Activated naive CD4-positive, alpha-beta T cell treated with anti-CD3 and anti-CD28 coated beads for 36 hours (primary cell): ENCODE measurements at regions not wholly inside any gene's neighbourhood (a gene's known extent, or its start where the extent isn't known, plus 50 kb on each side); places are given as distances from the start of the nearest gene placed in this dataset.

Experiments used
- CTCF ChIA-PET: fragments of 350-600 bp; sonication (Branson Sonifier 250); formaldehyde crosslinking; loops from one replicate; lab custom pipeline; 2021; ENCODE audit warnings: antibody characterized with exemption; lab: Charles Lee
- DNase-seq: peaks from one replicate; pipeline ENCODE4 v3.0.0-alpha.2; 2020
- H3K27ac Mint-ChIP-seq: one replicate; pipeline ENCODE4 v1.8.0; 2021; ENCODE audit warnings: mild to moderate bottlenecking, mixed read lengths
- H3K27me3 Mint-ChIP-seq: one replicate; pipeline ENCODE4 v1.8.0; 2021; ENCODE audit warnings: low read depth, mixed read lengths
- H3K36me3 Mint-ChIP-seq: one replicate; pipeline ENCODE4 v1.8.0; 2021; ENCODE audit warnings: low read depth, mixed read lengths
- H3K4me1 Mint-ChIP-seq: one replicate; pipeline ENCODE4 v1.8.0; 2021; ENCODE audit warnings: low read depth, mixed read lengths
- H3K4me3 Mint-ChIP-seq: one replicate; pipeline ENCODE4 v1.8.0; 2021; ENCODE audit warnings: mild to moderate bottlenecking, moderate library complexity, mixed read lengths
- H3K9me3 Mint-ChIP-seq: one replicate; pipeline ENCODE4 v1.8.0; 2021; ENCODE audit warnings: mixed read lengths
- intact Hi-C: fragments of 100-400 bp; cut with micrococcal nuclease; formaldehyde crosslinking; loops from one replicate; pipeline ENCODE4 v1.15.1; 2023

- Mint-ChIP-seq H3K27me3 (peaks cover 2% of the 10 kb centered on the region), H3K4me1 (no peaks in the 10 kb centered on the region), H3K36me3 (no peaks in the 10 kb centered on the region), H3K9me3 (no peaks in the 10 kb centered on the region), H3K27ac (no peak overlapping the region), H3K4me3 (no peak overlapping the region)
- no peak for DNase-seq
- intact Hi-C loops = no loop called here
- CTCF ChIA-PET = no interaction called here
Observed at GRCh38 chr2:240298117-240298790, 137.2 kb upstream of the GPC1 start.

- H3K27me3 Mint-ChIP-seq = peaks cover 2% of the 10 kb centered on the region
- H3K4me1 Mint-ChIP-seq = no peaks in the 10 kb centered on the region
- H3K36me3 Mint-ChIP-seq = no peaks in the 10 kb centered on the region
- CTCF ChIA-PET = no interaction called here
- H3K27ac Mint-ChIP-seq = no peak overlapping the region
- intact Hi-C loops = no loop called here
- no peaks in the 10 kb centered on the region for H3K9me3 Mint-ChIP-seq
- no peak for DNase-seq
- H3K4me3 Mint-ChIP-seq = no peak overlapping the region
Observed at GRCh38 chr2:240298803-240299709, 136.4 kb upstream of the GPC1 start.

GRCh38 chr2:240299710-240300068, 135.8 kb upstream of the GPC1 start:
- no peaks in the 10 kb centered on the region for H3K36me3 Mint-ChIP-seq
- no peaks in the 10 kb centered on the region for H3K9me3 Mint-ChIP-seq
- peaks cover 2% of the 10 kb centered on the region for H3K27me3 Mint-ChIP-seq
- H3K4me3 Mint-ChIP-seq = no peak overlapping the region
- no peaks in the 10 kb centered on the region for H3K4me1 Mint-ChIP-seq
- no peak for DNase-seq
- CTCF ChIA-PET = interaction anchor here (0.7 kb wide), 1 partner anchor 30 kb away, joined by 4 read pairs; no protein-coding TSS in a partner anchor
- intact Hi-C loops = no loop called here
- no peak overlapping the region for H3K27ac Mint-ChIP-seq

- Mint-ChIP-seq H3K27me3 (peaks cover 2% of the 10 kb centered on the region), H3K4me1 (no peaks in the 10 kb centered on the region), H3K27ac (no peak overlapping the region), H3K9me3 (no peaks in the 10 kb centered on the region), H3K4me3 (no peak overlapping the region), H3K36me3 (no peaks in the 10 kb centered on the region)
- no peak for DNase-seq
- intact Hi-C loops = no loop called here
- CTCF ChIA-PET = interaction anchor here (0.7 to 0.8 kb wide), 2 partner anchors 29 to 56 kb away, joined by 3 to 4 read pairs; no protein-coding TSS in a partner anchor
Observed at GRCh38 chr2:240300261-240300821, 135.1 kb upstream of the GPC1 start.

- no peak for DNase-seq
- Mint-ChIP-seq H3K27ac (no peak overlapping the region), H3K9me3 (no peaks in the 10 kb centered on the region), H3K36me3 (no peaks in the 10 kb centered on the region), H3K27me3 (peaks cover 2% of the 10 kb centered on the region), H3K4me3 (no peak overlapping the region), H3K4me1 (no peaks in the 10 kb centered on the region)
- intact Hi-C loops = no loop called here
- CTCF ChIA-PET = interaction anchor here (0.8 kb wide), 1 partner anchor 56 kb away, joined by 3 read pairs; no protein-coding TSS in a partner anchor
Observed at GRCh38 chr2:240300840-240301239, 134.6 kb upstream of the GPC1 start.

GRCh38 chr2:240301256-240301795, 134.1 kb upstream of the GPC1 start:
- H3K4me1 Mint-ChIP-seq = no peaks in the 10 kb centered on the region
- no peaks in the 10 kb centered on the region for H3K9me3 Mint-ChIP-seq
- CTCF ChIA-PET = no interaction called here
- H3K4me3 Mint-ChIP-seq = no peak overlapping the region
- H3K27ac Mint-ChIP-seq = no peak overlapping the region
- peaks cover 2% of the 10 kb centered on the region for H3K27me3 Mint-ChIP-seq
- no peak for DNase-seq
- intact Hi-C loops = no loop called here
- no peaks in the 10 kb centered on the region for H3K36me3 Mint-ChIP-seq

GRCh38 chr2:240302041-240302440, 133.4 kb upstream of the GPC1 start:
- CTCF ChIA-PET = no interaction called here
- no peaks in the 10 kb centered on the region for H3K36me3 Mint-ChIP-seq
- H3K27ac Mint-ChIP-seq = no peak overlapping the region
- no peak overlapping the region for H3K4me3 Mint-ChIP-seq
- intact Hi-C loops = no loop called here
- H3K27me3 Mint-ChIP-seq = peaks cover 2% of the 10 kb centered on the region
- no peaks in the 10 kb centered on the region for H3K4me1 Mint-ChIP-seq
- H3K9me3 Mint-ChIP-seq = no peaks in the 10 kb centered on the region
- no peak for DNase-seq

- no peaks in the 10 kb centered on the region for H3K4me1 Mint-ChIP-seq
- peaks cover 2% of the 10 kb centered on the region for H3K27me3 Mint-ChIP-seq
- no peak for DNase-seq
- CTCF ChIA-PET = no interaction called here
- H3K9me3 Mint-ChIP-seq = no peaks in the 10 kb centered on the region
- H3K27ac Mint-ChIP-seq = no peak overlapping the region
- H3K36me3 Mint-ChIP-seq = no peaks in the 10 kb centered on the region
- no peak overlapping the region for H3K4me3 Mint-ChIP-seq
- intact Hi-C loops = no loop called here
Observed at GRCh38 chr2:240302933-240303595, 132.4 kb upstream of the GPC1 start.

GRCh38 chr2:240303896-240304745, 131.3 kb upstream of the GPC1 start:
- CTCF ChIA-PET = no interaction called here
- intact Hi-C loops = no loop called here

GRCh38 chr2:240304746-240305161, 130.7 kb upstream of the GPC1 start:
- Mint-ChIP-seq H3K27ac (no peak overlapping the region), H3K27me3 (peaks cover 2% of the 10 kb centered on the region), H3K4me3 (no peak overlapping the region), H3K9me3 (no peaks in the 10 kb centered on the region), H3K36me3 (no peaks in the 10 kb centered on the region), H3K4me1 (no peaks in the 10 kb centered on the region)
- DNase-seq = no peak
- intact Hi-C loops = no loop called here
- CTCF ChIA-PET = no interaction called here

More at GRCh38 chr2:240303896-240304745, 131.3 kb upstream of the GPC1 start:
- no peaks in the 10 kb centered on the region for H3K36me3 Mint-ChIP-seq
- peaks cover 2% of the 10 kb centered on the region for H3K27me3 Mint-ChIP-seq
- H3K4me3 Mint-ChIP-seq = no peak overlapping the region
- no peak for DNase-seq
- H3K9me3 Mint-ChIP-seq = no peaks in the 10 kb centered on the region
- H3K4me1 Mint-ChIP-seq = no peaks in the 10 kb centered on the region
- no peak overlapping the region for H3K27ac Mint-ChIP-seq

GRCh38 chr2:240305369-240305962, 130.0 kb upstream of the GPC1 start:
- H3K4me1 Mint-ChIP-seq = no peaks in the 10 kb centered on the region
- no peaks in the 10 kb centered on the region for H3K36me3 Mint-ChIP-seq
- intact Hi-C loops = no loop called here
- no peak overlapping the region for H3K4me3 Mint-ChIP-seq
- DNase-seq = no peak
- H3K27ac Mint-ChIP-seq = no peak overlapping the region
- H3K27me3 Mint-ChIP-seq = peaks cover 2% of the 10 kb centered on the region
- CTCF ChIA-PET = no interaction called here
- H3K9me3 Mint-ChIP-seq = no peaks in the 10 kb centered on the region
